GM12878 (cell line): ENCODE measurements at regions not wholly inside any gene's neighbourhood (a gene's known extent, or its start where the extent isn't known, plus 50 kb on each side); places are given as distances from the start of the nearest gene placed in this dataset.

Source experiments
- E2F4 ChIP-seq: IDR thresholded peaks from 2 replicates; pipeline ENCODE4 v1.6.1; 2012; ENCODE audit warnings: low read depth, low read length, improper control_type of control experiment
- JUND ChIP-seq: IDR thresholded peaks from 2 replicates; pipeline ENCODE4 v1.6.1; 2012; ENCODE audit warnings: low read depth, mild to moderate bottlenecking, low read length, improper control_type of control experiment, moderate library complexity
- PML ChIP-seq: IDR thresholded peaks from 2 replicates; pipeline ENCODE4 v1.6.1; 2012; ENCODE audit warnings: low read length, inconsistent platforms
- TARDBP ChIP-seq: IDR thresholded peaks from 2 replicates; pipeline ENCODE4 v1.6.1; 2016; ENCODE audit warnings: borderline replicate concordance
- ZNF592 ChIP-seq: fragments of 450-650 bp; IDR thresholded peaks from 2 replicates; pipeline ENCODE4 v1.6.1; 2017; ENCODE audit warnings: mild to moderate bottlenecking, moderate library complexity
- TF ChIP-seq, protein P1 (sequence below): IDR thresholded peaks from 2 replicates; pipeline ENCODE4 v1.6.1; 2011; ENCODE audit warnings: borderline replicate concordance, low read depth, mild to moderate bottlenecking, moderate library complexity, low read length; ENCODE audit not compliant: insufficient read depth, poor library complexity, severe bottlenecking

DNA sequence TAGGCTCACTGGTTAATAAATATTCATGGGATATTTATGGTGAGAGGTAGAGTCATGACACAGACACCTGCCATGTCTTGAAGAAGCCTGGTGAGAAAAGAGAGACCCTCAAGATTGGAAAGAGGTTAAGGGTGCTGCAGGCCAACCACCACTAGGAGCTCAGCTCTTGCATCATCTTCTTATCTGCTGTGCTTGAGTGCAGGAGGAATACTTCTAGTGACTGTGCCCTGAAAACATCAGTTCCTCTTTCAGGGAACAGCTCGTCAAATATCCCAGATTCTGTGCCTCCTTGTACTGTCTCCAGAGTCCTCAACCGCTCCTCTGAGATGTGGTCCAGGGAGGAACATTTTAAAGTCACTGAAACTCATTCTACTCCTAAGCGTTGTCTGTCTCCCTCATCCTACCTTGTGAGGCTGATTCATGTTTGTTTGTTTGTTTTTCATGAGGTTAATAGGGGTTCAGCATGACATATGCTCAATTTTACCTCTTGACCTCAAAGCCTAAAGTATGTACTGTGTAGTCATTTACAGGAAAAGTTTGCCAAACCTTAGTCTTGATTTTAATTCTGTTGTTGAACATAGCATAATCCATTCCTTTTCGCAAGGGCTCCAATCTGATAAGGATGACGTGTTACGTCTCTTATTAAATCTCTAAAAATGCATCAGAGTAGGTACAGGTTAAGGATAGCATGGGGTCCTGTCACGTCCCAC, 293.1 kb downstream of the C7orf25 start (continued):
- TF ChIP-seq ZNF592 (no peak), E2F4 (no peak), PML (no peak), JUND (no peak), TARDBP (no peak)
- TF ChIP-seq, protein P1, sequence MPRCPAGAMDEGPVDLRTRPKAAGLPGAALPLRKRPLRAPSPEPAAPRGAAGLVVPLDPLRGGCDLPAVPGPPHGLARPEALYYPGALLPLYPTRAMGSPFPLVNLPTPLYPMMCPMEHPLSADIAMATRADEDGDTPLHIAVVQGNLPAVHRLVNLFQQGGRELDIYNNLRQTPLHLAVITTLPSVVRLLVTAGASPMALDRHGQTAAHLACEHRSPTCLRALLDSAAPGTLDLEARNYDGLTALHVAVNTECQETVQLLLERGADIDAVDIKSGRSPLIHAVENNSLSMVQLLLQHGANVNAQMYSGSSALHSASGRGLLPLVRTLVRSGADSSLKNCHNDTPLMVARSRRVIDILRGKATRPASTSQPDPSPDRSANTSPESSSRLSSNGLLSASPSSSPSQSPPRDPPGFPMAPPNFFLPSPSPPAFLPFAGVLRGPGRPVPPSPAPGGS: no peak
